D341Med (cell line): ENCODE measurements at regions not wholly inside any gene's neighbourhood (a gene's known extent, or its start where the extent isn't known, plus 50 kb on each side); places are given as distances from the start of the nearest gene placed in this dataset.
"Not testable (repeated sequence)": the region's sequence is repeated elsewhere in the genome, so short reads cannot be mapped to it uniquely, and the experiment has no call there.

Source experiments
- DNase-seq: peaks from one replicate; pipeline ENCODE4 v3.0.0; 2012; ENCODE audit warnings: low spot score

DNA sequence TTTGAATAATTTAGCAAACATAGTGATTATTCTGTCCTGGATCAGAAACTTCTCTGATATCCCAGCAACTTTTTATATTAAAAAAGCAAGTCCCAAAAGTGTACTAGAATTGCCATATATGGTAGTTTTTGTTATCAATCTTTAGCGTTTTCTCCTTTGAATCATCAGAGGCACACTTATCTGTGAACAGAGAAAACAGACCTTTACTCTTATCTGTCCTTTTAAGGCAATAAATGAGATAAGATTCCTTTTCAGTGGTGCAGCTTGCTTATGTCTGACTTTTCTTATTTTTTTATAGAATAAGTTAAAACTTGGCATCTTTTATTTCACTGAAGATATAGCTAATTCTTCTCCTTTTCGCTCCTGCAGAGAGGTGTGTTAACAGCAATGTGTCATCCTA lies 458.1 kb upstream of the PCDH10 start:
- DNase-seq = no peak

- DNase-seq = no peak
Observed at GRCh38 chr4:132691668-132692067, 457.4 kb upstream of the PCDH10 start.

DNA sequence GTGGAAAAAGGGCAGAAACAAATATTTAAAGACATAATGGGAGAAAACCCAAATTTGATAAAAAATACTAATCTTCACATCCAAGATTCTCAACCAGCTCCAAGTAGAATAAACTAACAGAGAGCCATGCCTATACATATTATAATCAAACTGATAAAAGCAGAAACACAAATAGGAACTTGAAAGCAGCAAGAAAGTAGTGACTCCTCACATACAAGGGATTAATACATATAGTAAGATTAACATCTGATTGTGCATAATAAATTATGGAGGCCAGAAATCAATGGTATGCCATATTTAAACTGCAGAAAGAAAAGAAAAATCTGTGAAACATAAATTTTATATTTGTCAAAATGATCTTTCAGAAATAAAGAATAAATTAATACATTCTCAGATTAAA lies 454.3 kb upstream of the PCDH10 start:
- DNase-seq = no peak

DNA sequence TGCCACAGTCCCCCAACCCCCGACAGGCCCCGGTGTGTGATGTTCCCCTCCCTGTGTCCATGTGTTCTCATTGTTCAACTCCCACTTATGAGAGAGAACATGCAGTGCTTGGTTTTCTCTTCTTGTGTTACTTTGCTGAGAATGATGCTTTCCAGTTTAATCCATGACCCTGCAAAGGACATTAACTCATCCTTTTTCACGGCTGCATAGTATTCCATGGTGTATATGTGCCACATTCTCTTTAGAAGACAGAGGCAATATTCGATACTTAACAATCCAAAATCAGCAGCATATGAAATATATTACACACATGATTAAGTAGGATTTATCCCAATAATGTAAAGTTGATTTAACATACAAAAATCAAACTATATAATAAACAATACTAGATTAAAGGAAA lies 451.6 kb upstream of the PCDH10 start:
- DNase-seq = not testable (repeated sequence)

DNA sequence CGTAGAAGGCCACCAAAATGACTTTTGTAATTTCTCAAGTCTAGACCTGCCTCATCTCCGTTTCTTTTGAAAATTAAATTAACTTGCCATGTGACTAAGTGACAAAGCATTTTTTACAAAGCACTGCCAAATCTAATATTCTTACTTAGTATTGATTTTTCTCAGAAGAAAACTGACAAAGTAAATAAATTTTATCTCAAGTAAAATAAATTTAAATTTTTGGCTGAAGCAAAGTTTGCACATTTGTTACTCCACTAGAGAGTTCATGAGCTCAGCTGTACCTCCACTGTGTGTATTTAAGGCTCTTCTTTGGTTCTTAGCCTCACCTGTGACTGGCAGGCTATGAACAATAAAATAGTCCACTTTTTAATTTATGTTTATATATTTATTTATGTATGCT lies 441.1 kb upstream of the PCDH10 start:
- DNase-seq = no peak

DNA sequence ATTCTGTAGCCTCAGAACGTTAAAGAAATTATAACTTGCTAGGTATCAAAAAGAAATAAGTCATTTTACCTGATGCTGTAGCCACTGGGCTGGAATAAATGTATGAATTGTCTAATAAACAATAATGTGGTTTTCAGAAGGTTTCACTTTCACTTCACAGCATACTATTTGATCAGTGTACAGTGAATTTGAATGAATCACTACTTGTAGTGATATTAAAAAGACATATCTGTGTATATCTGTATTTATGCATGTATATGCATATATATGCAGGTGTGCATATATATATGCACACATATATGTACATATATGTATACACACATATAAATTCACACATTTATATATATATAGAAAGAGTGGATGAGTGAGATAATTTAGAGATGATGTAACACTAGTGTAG lies 440.0 kb upstream of the PCDH10 start:
- DNase-seq = no peak

- no peak for DNase-seq
Observed at GRCh38 chr4:132710971-132711370, 438.1 kb upstream of the PCDH10 start.

- DNase-seq = peak; percentile 12
Observed at GRCh38 chr4:132737344-132737743, 411.8 kb upstream of the PCDH10 start.

DNA sequence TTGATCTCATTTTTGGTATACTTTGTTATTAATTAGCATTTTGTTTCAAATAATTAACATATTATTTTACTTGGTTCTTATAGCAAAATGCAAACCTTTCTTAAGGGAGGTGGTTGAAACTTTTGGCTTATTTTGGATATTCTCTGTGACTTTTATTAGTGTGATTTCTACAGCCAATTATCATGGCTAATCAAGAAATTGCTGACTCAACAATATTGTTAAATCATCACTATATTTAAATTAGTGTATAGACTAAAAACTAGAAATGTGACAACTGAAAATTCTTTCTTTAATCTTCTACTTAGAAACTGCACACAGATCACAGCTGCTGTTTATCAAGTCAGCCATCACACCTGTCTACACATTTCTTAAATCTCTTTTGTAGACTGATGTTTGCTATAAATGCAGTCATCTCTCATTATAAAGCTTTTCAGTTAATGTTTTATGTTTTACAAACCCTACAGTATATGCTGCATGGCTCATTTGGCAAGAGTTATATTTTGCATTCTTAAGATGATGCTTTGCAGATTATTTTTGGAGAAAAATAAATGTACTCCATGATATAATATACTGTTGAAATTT lies 389.8 kb upstream of the PCDH10 start:
- DNase-seq = no peak

DNA sequence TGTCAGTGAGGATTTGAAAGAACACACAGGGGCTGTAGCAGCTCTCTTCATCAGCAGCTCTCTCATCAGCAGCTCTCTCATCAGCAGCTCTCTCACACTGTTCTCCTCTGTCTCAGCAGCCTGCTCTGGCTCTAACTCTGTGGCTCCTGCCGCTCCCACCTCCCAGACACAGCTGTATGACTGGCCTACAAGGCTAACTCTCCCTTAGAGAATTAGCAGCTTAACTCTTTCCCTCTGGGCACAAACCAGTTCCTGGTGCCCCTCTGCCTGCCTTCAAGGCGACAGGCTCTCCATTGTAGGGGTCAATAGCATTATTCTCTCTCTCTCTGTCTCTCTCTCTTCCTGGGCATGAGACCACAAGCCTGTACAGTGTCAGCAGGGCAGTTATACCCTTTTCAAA lies 385.6 kb upstream of the PCDH10 start:
- DNase-seq = no peak

DNA sequence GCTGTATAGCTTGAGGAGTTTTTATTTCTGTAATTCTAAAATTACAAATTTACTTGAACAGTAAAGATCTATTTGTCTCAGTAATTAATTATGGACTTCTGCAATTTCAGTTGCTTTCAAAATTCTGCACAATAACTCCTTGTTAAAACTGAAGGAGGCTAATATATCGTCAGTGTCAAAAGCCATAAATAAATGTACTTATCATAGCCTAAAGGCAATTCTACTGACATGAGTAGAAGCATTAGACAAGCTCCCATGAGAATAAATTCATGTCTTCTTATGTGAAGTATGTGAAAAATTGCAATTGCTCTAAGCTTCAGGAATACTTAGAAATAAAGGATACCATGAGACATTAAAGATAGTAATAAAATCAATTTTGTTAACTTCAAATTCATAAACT lies 381.2 kb upstream of the PCDH10 start:
- DNase-seq = no peak

DNA sequence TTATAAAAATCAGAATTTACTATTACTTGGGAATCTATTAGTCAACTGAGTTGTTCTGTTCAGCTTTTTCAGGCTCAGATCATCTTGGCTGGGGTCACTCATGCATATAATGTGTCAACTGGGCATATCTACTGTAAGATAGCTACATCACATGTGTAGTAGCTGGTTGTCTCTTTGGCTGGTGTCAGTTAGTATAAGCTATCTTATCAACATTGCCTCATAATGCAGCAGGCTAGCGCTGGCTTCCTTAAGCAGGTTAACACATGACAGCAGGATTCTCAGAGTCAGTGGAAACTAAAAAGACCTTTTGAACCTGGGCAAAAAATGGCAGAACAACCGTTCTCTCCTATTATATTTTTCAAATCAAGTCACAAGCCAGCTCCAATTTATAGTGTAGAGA lies 378.3 kb upstream of the PCDH10 start:
- no peak for DNase-seq

DNA sequence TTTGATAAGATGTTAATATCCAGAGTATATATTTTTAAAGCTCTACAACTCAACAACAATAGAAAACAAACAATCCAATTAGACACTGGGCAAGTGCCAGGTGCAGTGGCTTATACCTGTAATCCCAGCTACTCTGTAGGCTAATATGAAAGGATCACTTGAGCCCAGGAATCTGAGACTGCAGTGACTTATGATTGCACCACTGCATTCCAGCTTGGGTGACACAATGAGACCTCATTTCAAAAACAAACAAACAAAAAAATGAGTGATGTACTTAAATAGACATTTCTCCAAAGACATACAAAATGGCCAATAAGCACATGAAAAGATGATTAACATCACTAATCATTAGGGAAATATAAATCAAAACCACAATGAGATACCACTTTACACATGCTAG lies 356.8 kb upstream of the PCDH10 start:
- DNase-seq = no peak

- no peak for DNase-seq
Observed at GRCh38 chr4:132797856-132798255, 351.2 kb upstream of the PCDH10 start.

GRCh38 chr4:132809298-132810032 lies 339.6 kb upstream of the PCDH10 start:
- no peak for DNase-seq

DNA sequence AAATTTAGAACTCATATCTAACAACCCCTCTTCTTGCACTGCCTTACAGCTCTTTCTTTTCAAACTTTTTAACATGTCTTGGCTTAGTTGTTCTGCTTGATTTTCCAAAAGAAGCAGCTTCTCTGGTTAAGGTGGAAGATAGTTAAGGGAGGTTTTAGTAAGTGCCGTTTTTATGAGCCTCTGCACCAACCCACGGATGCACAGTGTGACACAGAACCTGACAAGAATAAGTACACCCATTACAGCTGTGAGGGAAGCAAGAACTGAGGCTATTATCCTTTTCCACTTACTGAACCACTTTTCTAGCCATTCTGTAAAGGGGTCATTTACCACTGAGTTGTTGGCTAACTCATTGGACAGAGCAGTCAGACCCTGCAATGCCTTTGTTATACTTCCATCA lies 336.0 kb upstream of the PCDH10 start:
- not testable (repeated sequence) for DNase-seq

DNA sequence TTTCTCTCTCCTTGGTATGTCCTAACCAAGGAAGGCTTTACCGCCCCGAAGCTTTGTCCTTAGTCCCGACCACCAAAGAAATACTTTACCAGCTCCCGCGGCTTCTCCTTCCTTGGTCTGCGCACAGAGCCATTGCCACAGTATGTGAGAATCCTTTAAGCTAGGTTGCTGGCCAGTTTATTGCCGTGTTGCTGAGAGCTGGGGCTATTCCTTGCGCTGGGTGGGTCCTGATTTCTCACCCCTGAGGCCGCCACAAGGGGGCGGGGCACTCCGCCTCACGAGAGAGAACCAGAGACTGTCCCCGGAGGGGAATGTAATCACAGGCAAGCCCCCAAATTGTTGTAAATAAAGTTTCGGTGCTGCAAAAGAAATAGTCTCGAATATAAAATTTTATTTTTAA lies 331.0 kb upstream of the PCDH10 start:
- peak; percentile 15 for DNase-seq

DNA sequence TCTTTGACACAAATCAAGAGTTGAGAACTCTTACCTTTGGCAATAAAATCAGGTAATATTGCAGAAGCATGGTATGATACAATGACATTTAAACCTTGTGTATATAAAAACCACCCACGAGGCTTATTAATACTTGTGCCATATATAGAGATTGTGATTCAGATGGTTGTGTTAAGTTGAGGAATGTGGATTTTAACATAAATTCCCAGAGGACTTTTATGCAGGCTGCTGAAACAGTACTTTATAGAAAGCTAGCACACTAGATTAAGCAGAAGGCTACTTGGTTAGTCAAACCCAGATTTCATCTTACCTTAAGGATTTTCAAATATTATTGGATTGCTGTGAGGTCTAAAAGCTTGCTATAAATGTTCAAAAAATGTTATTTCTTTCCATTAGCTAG lies 325.7 kb upstream of the PCDH10 start:
- DNase-seq = no peak

DNA sequence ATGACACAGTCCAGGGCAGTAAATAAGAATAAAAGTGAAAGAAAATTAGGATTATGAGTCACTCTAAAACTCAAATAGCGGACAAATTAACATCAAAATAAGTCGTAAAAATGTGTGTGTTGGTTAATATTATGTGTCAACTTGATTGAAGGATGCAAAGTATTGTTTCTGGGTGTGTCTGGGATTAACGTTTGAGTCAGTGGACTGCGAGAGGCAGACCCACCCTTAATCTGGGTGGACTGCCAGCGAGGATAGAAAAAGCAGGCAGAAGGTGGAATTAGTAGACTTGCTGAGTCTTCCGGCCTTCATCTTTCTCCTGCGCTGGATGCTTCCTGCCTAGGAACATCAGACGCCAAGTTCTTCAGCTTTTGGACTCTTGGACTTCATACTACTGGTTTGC lies 324.3 kb upstream of the PCDH10 start:
- no peak for DNase-seq

DNA sequence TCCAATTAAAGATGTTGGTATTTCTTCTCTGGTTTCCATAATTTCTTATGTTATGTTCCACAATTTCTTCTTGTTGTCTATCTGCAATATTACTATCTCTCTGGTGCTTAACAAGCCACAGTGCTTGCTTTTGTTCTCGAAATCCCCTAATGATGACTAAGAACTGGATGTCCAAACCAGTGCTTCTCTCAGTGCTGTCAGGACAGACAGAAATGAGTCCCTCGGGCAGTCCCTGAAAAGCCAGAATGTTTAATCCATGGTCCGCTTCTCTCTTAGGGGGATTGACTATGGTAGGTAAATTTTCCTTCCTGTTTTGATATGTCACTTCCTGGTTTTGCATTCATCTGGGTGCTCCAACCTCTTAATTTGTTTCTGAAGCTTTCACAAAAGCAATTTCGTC lies 321.6 kb upstream of the PCDH10 start:
- no peak for DNase-seq

DNA sequence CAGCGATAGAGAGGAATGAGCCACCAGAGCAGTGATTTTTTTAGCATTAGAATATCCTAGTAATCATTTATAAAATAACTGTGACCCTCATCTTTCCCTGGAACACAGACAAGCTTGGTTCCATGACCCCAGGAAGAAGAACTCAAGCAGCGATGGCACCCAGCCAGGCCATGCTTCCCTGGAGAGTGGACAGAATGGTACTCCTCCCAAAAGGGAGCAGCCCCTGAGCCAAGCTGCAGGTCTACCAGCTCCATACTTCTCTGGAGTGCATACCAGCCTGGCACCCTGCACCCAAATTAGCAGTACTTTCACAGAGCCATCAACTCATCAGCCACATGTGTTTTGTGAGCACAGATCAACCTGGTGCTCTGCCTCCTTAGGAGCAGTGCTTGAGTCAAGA lies 310.9 kb upstream of the PCDH10 start:
- DNase-seq = no peak

GRCh38 chr4:132839070-132839469 lies 310.0 kb upstream of the PCDH10 start:
- DNase-seq = no peak

- DNase-seq = no peak
Observed at GRCh38 chr4:132859929-132860328, 289.2 kb upstream of the PCDH10 start.

DNA sequence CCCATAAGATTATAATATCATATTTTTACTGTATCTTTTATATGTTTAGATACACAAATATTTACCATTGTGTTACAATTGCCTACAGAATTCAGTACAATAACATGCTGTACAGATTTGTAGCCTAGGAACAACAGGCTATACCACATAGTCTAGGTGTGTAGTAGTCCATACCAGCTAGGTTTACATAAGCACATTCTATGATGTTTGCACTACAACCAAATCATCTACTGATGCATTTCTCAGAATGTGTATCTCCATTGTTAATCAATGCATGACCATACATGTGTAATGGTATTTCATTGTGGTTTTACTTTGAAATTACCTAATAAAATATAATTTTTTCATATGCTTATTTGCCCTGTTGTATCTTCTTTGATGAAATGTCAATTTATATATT lies 288.1 kb upstream of the PCDH10 start:
- no peak for DNase-seq
